NCI-H1417 treated with DMSO at 0.1 percent for 48 hours (cell line): ENCODE measurements at regions not wholly inside any gene's neighbourhood (a gene's known extent, or its start where the extent isn't known, plus 50 kb on each side); places are given as distances from the start of the nearest gene placed in this dataset.
A peak's percentile ranks its signal among the peaks of the same experiment; 100 is the strongest.

Experiments used
- DNase-seq: peaks from one replicate; lab custom pipeline; 2025; lab: John Stamatoyannopoulos, UW

- DNase-seq = no peak
Measured at GRCh38 chr10:118835682-118836326, 81.0 kb upstream of the CACUL1 start.

GRCh38 chr10:118838364-118838763 is 83.6 kb upstream of the CACUL1 start:
- DNase-seq = no peak

- no peak for DNase-seq
Measured at GRCh38 chr10:118839348-118839747, 84.6 kb upstream of the CACUL1 start.

- DNase-seq = no peak
Measured at GRCh38 chr10:118840071-118840775, 85.5 kb upstream of the CACUL1 start.

- DNase-seq = no peak
Measured at GRCh38 chr10:118840776-118841468, 86.2 kb upstream of the CACUL1 start.

- DNase-seq = no peak
Measured at GRCh38 chr10:118841881-118842605, 87.3 kb upstream of the CACUL1 start.

- no peak for DNase-seq
Measured at GRCh38 chr10:118842843-118843624, 88.3 kb upstream of the CACUL1 start.

- no peak for DNase-seq
Measured at GRCh38 chr10:118843647-118844265, 89.0 kb upstream of the CACUL1 start.

- no peak for DNase-seq
Measured at GRCh38 chr10:118844731-118845521, 90.2 kb upstream of the CACUL1 start.

GRCh38 chr10:118845776-118846175 is 91.0 kb upstream of the CACUL1 start:
- no peak for DNase-seq

GRCh38 chr10:118850418-118851061 is 95.8 kb upstream of the CACUL1 start:
- DNase-seq = peak; percentile 2

GRCh38 chr10:118851062-118852035 is 96.6 kb upstream of the CACUL1 start:
- DNase-seq = no peak

- no peak for DNase-seq
Measured at GRCh38 chr10:118853916-118854315, 99.1 kb upstream of the CACUL1 start.

GRCh38 chr10:118856106-118856505 is 101.3 kb upstream of the CACUL1 start:
- no peak for DNase-seq

- no peak for DNase-seq
Measured at GRCh38 chr10:118865998-118866693, 111.4 kb upstream of the CACUL1 start.

GRCh38 chr10:118867768-118868167 is 113.0 kb upstream of the CACUL1 start:
- no peak for DNase-seq

GRCh38 chr10:118868589-118868988 is 113.8 kb upstream of the CACUL1 start:
- no peak for DNase-seq
